ENCODE measurements at regions not wholly inside any gene's neighbourhood (a gene's known extent, or its start where the extent isn't known, plus 50 kb on each side); places are given as distances from the start of the nearest gene placed in this dataset.

- Histone ChIP-seq H3K4me3 (ENCODE audit: low read length in 2 of 2) (no peak overlapping the region), H3K36me3 (ENCODE audit: control insufficient read depth in 1 of 2, insufficient read depth in 2 of 2, low read length in 1 of 2) (no peaks in the 10 kb centered on the region), H3K27ac (ENCODE audit: low read depth in 1 of 2, low read length in 2 of 2) (no peak overlapping the region), H3K27me3 (ENCODE audit: control insufficient read depth in 1 of 2, insufficient read depth in 2 of 2, low read length in 1 of 2) (no peaks in the 10 kb centered on the region), H3K9me3 (ENCODE audit: control insufficient read depth, low read length) (no peaks in the 10 kb centered on the region), H3K4me1 (ENCODE audit: control insufficient read depth in 1 of 2, insufficient read depth in 2 of 2, low read length in 2 of 2) (no peaks in the 10 kb centered on the region)
- ATAC-seq (ENCODE audit: low FRiP score) (no peak), DNase-seq (no peak)
- WGBS, 2 donors = 89 to 91% methylated on average over 4 of the region's 4 CpGs
- intact Hi-C loops (cut with DNase I) = no loop called here
These were observed 1096.0 kb downstream of the DTWD2 start for GRCh38 chr5:117892360-117892759.

- no peaks in the 10 kb centered on the region for H3K9me3 ChIP-seq (ENCODE audit: control insufficient read depth, low read length)
- no peak overlapping the region for H3K27ac ChIP-seq (ENCODE audit: low read depth in 1 of 2, low read length in 2 of 2)
- intact Hi-C loops (cut with DNase I) = no loop called here
- no peaks in the 10 kb centered on the region for H3K4me1 ChIP-seq (ENCODE audit: control insufficient read depth in 1 of 2, insufficient read depth in 2 of 2, low read length in 2 of 2)
- H3K27me3 ChIP-seq (ENCODE audit: control insufficient read depth in 1 of 2, insufficient read depth in 2 of 2, low read length in 1 of 2) = no peaks in the 10 kb centered on the region
- no peak for ATAC-seq (ENCODE audit: low FRiP score)
- DNase-seq = no peak
- no peak overlapping the region for H3K4me3 ChIP-seq (ENCODE audit: low read length in 2 of 2)
- no peaks in the 10 kb centered on the region for H3K36me3 ChIP-seq (ENCODE audit: control insufficient read depth in 1 of 2, insufficient read depth in 2 of 2, low read length in 1 of 2)
These were observed 1098.8 kb downstream of the DTWD2 start for GRCh38 chr5:117889596-117889995.

GRCh38 chr5:117888688-117889087 is 1099.7 kb downstream of the DTWD2 start:
- H3K27ac ChIP-seq (ENCODE audit: low read depth in 1 of 2, low read length in 2 of 2) = no peak overlapping the region
- no peak for ATAC-seq (ENCODE audit: low FRiP score)
- no peak for DNase-seq

GRCh38 chr5:117881426-117882230 is 1106.7 kb downstream of the DTWD2 start:
- intact Hi-C loops (cut with DNase I) = no loop called here
- H3K4me3 ChIP-seq (ENCODE audit: low read length in 2 of 2) = no peak overlapping the region
- no peaks in the 10 kb centered on the region for H3K9me3 ChIP-seq (ENCODE audit: control insufficient read depth, low read length)
- no peak for DNase-seq
- no peak for ATAC-seq (ENCODE audit: low FRiP score)
- H3K36me3 ChIP-seq (ENCODE audit: control insufficient read depth in 1 of 2, insufficient read depth in 2 of 2, low read length in 1 of 2) = no peaks in the 10 kb centered on the region
- no peaks in the 10 kb centered on the region for H3K27me3 ChIP-seq (ENCODE audit: control insufficient read depth in 1 of 2, insufficient read depth in 2 of 2, low read length in 1 of 2)
- no peak overlapping the region for H3K27ac ChIP-seq (ENCODE audit: low read depth in 1 of 2, low read length in 2 of 2)
- H3K4me1 ChIP-seq (ENCODE audit: control insufficient read depth in 1 of 2, insufficient read depth in 2 of 2, low read length in 2 of 2) = no peaks in the 10 kb centered on the region
- WGBS, 2 donors = 66 to 67% methylated on average over 4 of the region's 4 CpGs

More at GRCh38 chr5:117888688-117889087, 1099.7 kb downstream of the DTWD2 start:
- intact Hi-C loops (cut with DNase I) = no loop called here
- no peaks in the 10 kb centered on the region for H3K36me3 ChIP-seq (ENCODE audit: control insufficient read depth in 1 of 2, insufficient read depth in 2 of 2, low read length in 1 of 2)
- WGBS, 2 donors = 4 to 7% methylated on average over 2 of the region's 2 CpGs
- H3K9me3 ChIP-seq (ENCODE audit: control insufficient read depth, low read length) = no peaks in the 10 kb centered on the region
- H3K4me3 ChIP-seq (ENCODE audit: low read length in 2 of 2) = no peak overlapping the region
- no peaks in the 10 kb centered on the region for H3K4me1 ChIP-seq (ENCODE audit: control insufficient read depth in 1 of 2, insufficient read depth in 2 of 2, low read length in 2 of 2)
- no peaks in the 10 kb centered on the region for H3K27me3 ChIP-seq (ENCODE audit: control insufficient read depth in 1 of 2, insufficient read depth in 2 of 2, low read length in 1 of 2)

GRCh38 chr5:117880932-117881331 is 1107.4 kb downstream of the DTWD2 start:
- intact Hi-C loops (cut with DNase I) = no loop called here
- H3K27ac ChIP-seq (ENCODE audit: low read depth in 1 of 2, low read length in 2 of 2) = no peak overlapping the region
- ATAC-seq (ENCODE audit: low FRiP score) = no peak

GRCh38 chr5:117877731-117878130 is 1110.6 kb downstream of the DTWD2 start:
- no peak overlapping the region for H3K4me3 ChIP-seq (ENCODE audit: low read length in 2 of 2)
- no peaks in the 10 kb centered on the region for H3K9me3 ChIP-seq (ENCODE audit: control insufficient read depth, low read length)
- DNase-seq (no peak), ATAC-seq (ENCODE audit: low FRiP score) (no peak)
- H3K27ac ChIP-seq (ENCODE audit: low read depth in 1 of 2, low read length in 2 of 2) = no peak overlapping the region
- no peaks in the 10 kb centered on the region for H3K27me3 ChIP-seq (ENCODE audit: control insufficient read depth in 1 of 2, insufficient read depth in 2 of 2, low read length in 1 of 2)
- no peaks in the 10 kb centered on the region for H3K4me1 ChIP-seq (ENCODE audit: control insufficient read depth in 1 of 2, insufficient read depth in 2 of 2, low read length in 2 of 2)
- intact Hi-C loops (cut with DNase I) = no loop called here
- 81 to 85% methylated on average over 2 of the region's 2 CpGs for WGBS, 2 donors
- H3K36me3 ChIP-seq (ENCODE audit: control insufficient read depth in 1 of 2, insufficient read depth in 2 of 2, low read length in 1 of 2) = no peaks in the 10 kb centered on the region

More at GRCh38 chr5:117880932-117881331, 1107.4 kb downstream of the DTWD2 start:
- Histone ChIP-seq H3K27me3 (ENCODE audit: control insufficient read depth in 1 of 2, insufficient read depth in 2 of 2, low read length in 1 of 2) (no peaks in the 10 kb centered on the region), H3K4me1 (ENCODE audit: control insufficient read depth in 1 of 2, insufficient read depth in 2 of 2, low read length in 2 of 2) (no peaks in the 10 kb centered on the region), H3K36me3 (ENCODE audit: control insufficient read depth in 1 of 2, insufficient read depth in 2 of 2, low read length in 1 of 2) (no peaks in the 10 kb centered on the region), H3K4me3 (ENCODE audit: low read length in 2 of 2) (no peak overlapping the region), H3K9me3 (ENCODE audit: control insufficient read depth, low read length) (no peaks in the 10 kb centered on the region)
- no peak for DNase-seq

- no peaks in the 10 kb centered on the region for H3K36me3 ChIP-seq (ENCODE audit: control insufficient read depth in 1 of 2, insufficient read depth in 2 of 2, low read length in 1 of 2)
- 85 to 88% methylated on average over 4 of the region's 4 CpGs for WGBS, 2 donors
- ATAC-seq (ENCODE audit: low FRiP score) = no peak
- no peaks in the 10 kb centered on the region for H3K4me1 ChIP-seq (ENCODE audit: control insufficient read depth in 1 of 2, insufficient read depth in 2 of 2, low read length in 2 of 2)
- no peak for DNase-seq
- intact Hi-C loops (cut with DNase I) = no loop called here
- no peak overlapping the region for H3K27ac ChIP-seq (ENCODE audit: low read depth in 1 of 2, low read length in 2 of 2)
- H3K4me3 ChIP-seq (ENCODE audit: low read length in 2 of 2) = no peak overlapping the region
- no peaks in the 10 kb centered on the region for H3K27me3 ChIP-seq (ENCODE audit: control insufficient read depth in 1 of 2, insufficient read depth in 2 of 2, low read length in 1 of 2)
- H3K9me3 ChIP-seq (ENCODE audit: control insufficient read depth, low read length) = no peaks in the 10 kb centered on the region
These were observed 1115.5 kb downstream of the DTWD2 start for GRCh38 chr5:117872798-117873368.

GRCh38 chr5:117869596-117869995 is 1118.8 kb downstream of the DTWD2 start:
- no peaks in the 10 kb centered on the region for H3K9me3 ChIP-seq (ENCODE audit: control insufficient read depth, low read length)
- intact Hi-C loops (cut with DNase I) = loop anchor here in 1 of 2 donors (10.0 kb wide), 1 partner anchor 645 kb away; no protein-coding TSS in a partner anchor
- H3K36me3 ChIP-seq (ENCODE audit: control insufficient read depth in 1 of 2, insufficient read depth in 2 of 2, low read length in 1 of 2) = no peaks in the 10 kb centered on the region
- no peak overlapping the region for H3K27ac ChIP-seq (ENCODE audit: low read depth in 1 of 2, low read length in 2 of 2)
- ATAC-seq (ENCODE audit: low FRiP score) = no peak
- H3K4me3 ChIP-seq (ENCODE audit: low read length in 2 of 2) = no peak overlapping the region
- WGBS, 2 donors = 80 to 83% methylated on average over 1 of the region's 1 CpG
- no peaks in the 10 kb centered on the region for H3K4me1 ChIP-seq (ENCODE audit: control insufficient read depth in 1 of 2, insufficient read depth in 2 of 2, low read length in 2 of 2)
- H3K27me3 ChIP-seq (ENCODE audit: control insufficient read depth in 1 of 2, insufficient read depth in 2 of 2, low read length in 1 of 2) = no peaks in the 10 kb centered on the region
- DNase-seq = no peak

All from aorta (tissue), 5 donors.